ENCODE measurements at regions not wholly inside any gene's neighbourhood (a gene's known extent, or its start where the extent isn't known, plus 50 kb on each side); places are given as distances from the start of the nearest gene placed in this dataset.

GRCh38 chr3:66565301-66565700 lies 64.5 kb upstream of the LRIG1 start:
- H3K4me3 ChIP-seq (ENCODE audit: low read depth, low read length), result no peak overlapping the region
- TF ChIP-seq CTCF (conservative IDR thresholded peaks at IDR 0.05; ENCODE audit: low read depth, low read length), result no peak
- DNase-seq (ENCODE audit: low read depth), result peak; percentile 20

DNA sequence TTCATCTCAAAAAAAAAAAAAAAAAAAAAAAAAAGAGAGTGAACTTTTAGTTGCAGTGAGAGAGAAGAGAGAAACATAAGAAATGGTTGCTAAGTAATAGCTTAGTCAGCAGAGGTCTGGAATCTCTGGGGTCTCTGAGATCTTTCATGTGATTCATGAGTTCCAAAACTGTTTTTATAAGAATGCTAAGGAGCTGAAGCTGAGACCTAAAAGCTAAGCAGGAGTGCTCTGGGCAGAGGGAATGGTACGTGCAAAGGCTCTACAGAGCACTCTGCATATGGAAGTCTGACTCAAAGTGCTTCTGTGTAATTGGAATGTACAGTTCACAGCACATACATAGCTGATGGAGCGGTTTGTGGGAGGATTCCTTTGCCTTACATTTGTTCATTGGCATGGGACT lies 66.3 kb upstream of the LRIG1 start:
- peak; percentile 70 for DNase-seq (ENCODE audit: low read depth)
- no peak overlapping the region for H3K4me3 ChIP-seq (ENCODE audit: low read depth, low read length)
- no peak for TF ChIP-seq CTCF (conservative IDR thresholded peaks at IDR 0.05; ENCODE audit: low read depth, low read length)

DNA sequence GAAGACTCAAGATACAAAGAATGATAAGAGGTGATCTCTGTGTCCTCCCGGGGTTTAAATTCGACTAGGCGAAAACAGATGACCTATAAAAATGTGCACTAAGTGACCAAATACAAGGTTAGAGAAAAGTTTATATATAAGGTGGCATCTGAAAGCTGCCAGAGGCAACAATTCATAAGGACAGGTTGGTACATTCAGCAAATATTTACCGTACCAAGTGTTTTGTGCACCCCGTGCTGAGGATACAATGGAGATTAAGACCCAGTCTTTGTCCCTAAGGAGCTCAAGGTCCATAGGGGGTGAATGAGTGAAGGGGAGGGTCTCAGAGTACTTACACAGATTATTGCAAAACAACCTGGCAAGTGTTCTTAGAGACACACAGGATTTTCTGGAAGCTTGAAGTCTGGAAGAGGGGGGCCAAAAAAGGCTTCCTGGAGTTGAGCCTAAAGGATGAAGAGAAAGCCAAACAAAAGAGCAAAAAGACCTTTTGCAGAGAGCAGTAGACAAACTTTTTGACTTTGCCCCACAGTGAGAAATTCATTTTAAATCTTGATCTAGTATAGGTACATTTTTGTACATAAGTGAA lies 71.4 kb upstream of the LRIG1 start:
- no peak for DNase-seq (ENCODE audit: low read depth)

GRCh38 chr3:66572938-66573710 lies 72.3 kb upstream of the LRIG1 start:
- no peak for DNase-seq (ENCODE audit: low read depth)
- TF ChIP-seq CTCF (conservative IDR thresholded peaks at IDR 0.05; ENCODE audit: low read depth, low read length), result peak; percentile 46
- no peak overlapping the region for H3K4me3 ChIP-seq (ENCODE audit: low read depth, low read length)

More for the DNA sequence above, 71.4 kb upstream of the LRIG1 start:
- H3K4me3 ChIP-seq (ENCODE audit: low read depth, low read length), result no peak overlapping the region
- no peak for TF ChIP-seq CTCF (conservative IDR thresholded peaks at IDR 0.05; ENCODE audit: low read depth, low read length)

- no peak overlapping the region for H3K4me3 ChIP-seq (ENCODE audit: low read depth, low read length)
- no peak for TF ChIP-seq CTCF (conservative IDR thresholded peaks at IDR 0.05; ENCODE audit: low read depth, low read length)
- DNase-seq (ENCODE audit: low read depth), result no peak
Measured at GRCh38 chr3:66574091-66574490, 73.3 kb upstream of the LRIG1 start.

DNA sequence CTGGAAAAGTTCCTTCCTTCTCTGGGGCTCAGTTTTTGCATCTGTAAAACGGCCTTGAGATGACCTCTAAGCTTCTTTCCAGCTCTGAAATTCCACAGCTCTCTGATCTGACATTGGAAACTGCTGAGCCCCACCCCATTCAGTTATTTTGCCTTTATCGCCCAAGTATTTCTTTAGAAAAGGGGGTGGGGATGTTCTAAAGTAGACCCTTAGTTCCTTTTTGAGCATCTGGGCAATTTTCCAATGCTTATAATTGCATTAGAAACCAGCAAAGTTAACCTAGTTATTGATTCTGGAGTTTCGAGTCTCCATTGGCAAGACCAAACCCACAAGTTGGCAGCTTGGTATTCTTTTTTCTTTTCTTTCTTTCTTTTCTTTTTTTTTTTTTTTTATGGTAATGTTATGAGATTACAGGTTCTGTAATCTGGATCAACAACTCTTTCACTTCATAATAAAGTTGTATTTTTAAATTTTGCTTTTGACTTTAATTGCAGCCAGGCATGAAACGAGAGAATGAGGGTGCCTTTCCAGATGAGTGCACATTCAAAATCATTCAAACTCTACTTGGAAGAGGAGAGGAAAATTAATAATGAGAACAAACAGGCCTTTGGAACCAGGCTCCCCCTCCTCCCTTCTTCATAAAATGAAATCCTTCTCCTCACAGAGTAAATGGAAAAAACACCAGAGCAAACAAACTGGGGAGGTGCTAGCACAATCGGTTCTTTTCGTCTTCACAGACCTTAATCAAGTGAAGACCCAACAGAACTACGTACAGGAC lies 76.8 kb upstream of the LRIG1 start:
- DNase-seq (ENCODE audit: low read depth), result no peak
- no peak for TF ChIP-seq CTCF (conservative IDR thresholded peaks at IDR 0.05; ENCODE audit: low read depth, low read length)
- H3K4me3 ChIP-seq (ENCODE audit: low read depth, low read length), result no peak overlapping the region

Data from choroid plexus epithelial cell (primary cell).